ENCODE measurements at regions not wholly inside any gene's neighbourhood (a gene's known extent, or its start where the extent isn't known, plus 50 kb on each side); places are given as distances from the start of the nearest gene placed in this dataset.

- no peak overlapping the region for H3K4me3 ChIP-seq (ENCODE audit: low read depth, low read length)
- DNase-seq (ENCODE audit: low read depth): no peak
- no peak for TF ChIP-seq MYC (IDR thresholded peaks at IDR 0.05; ENCODE audit: low read depth, low read length)
- no peak for TF ChIP-seq POLR2A (IDR thresholded peaks at IDR 0.05; ENCODE audit: extremely low read depth, insufficient read length)
- TF ChIP-seq, protein P1, sequence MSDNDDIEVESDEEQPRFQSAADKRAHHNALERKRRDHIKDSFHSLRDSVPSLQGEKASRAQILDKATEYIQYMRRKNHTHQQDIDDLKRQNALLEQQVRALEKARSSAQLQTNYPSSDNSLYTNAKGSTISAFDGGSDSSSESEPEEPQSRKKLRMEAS (IDR thresholded peaks at IDR 0.05; ENCODE audit: low read depth, low read length): no peak
- no peak for TF ChIP-seq CTCF (IDR thresholded peaks at IDR 0.05; ENCODE audit: low read depth, low read length)
Observed at GRCh38 chr15:100820528-100820927, 59.1 kb upstream of the ALDH1A3 start.

- no peak overlapping the region for H3K4me3 ChIP-seq (ENCODE audit: low read depth, low read length)
- DNase-seq (ENCODE audit: low read depth): no peak
- TF ChIP-seq MYC (IDR thresholded peaks at IDR 0.05; ENCODE audit: low read depth, low read length) (no peak), POLR2A (IDR thresholded peaks at IDR 0.05; ENCODE audit: extremely low read depth, insufficient read length) (no peak), CTCF (IDR thresholded peaks at IDR 0.05; ENCODE audit: low read depth, low read length) (no peak)
- TF ChIP-seq, protein P1 (IDR thresholded peaks at IDR 0.05; ENCODE audit: low read depth, low read length): no peak
Observed at GRCh38 chr15:100821327-100821726, 58.3 kb upstream of the ALDH1A3 start.

- H3K4me3 ChIP-seq (ENCODE audit: low read depth, low read length): no peak overlapping the region
- no peak for DNase-seq (ENCODE audit: low read depth)
- no peak for TF ChIP-seq MYC (IDR thresholded peaks at IDR 0.05; ENCODE audit: low read depth, low read length)
- TF ChIP-seq, protein P1 (IDR thresholded peaks at IDR 0.05; ENCODE audit: low read depth, low read length): no peak
- TF ChIP-seq POLR2A (IDR thresholded peaks at IDR 0.05; ENCODE audit: extremely low read depth, insufficient read length): no peak
- no peak for TF ChIP-seq CTCF (IDR thresholded peaks at IDR 0.05; ENCODE audit: low read depth, low read length)
Observed at GRCh38 chr15:100824211-100824610, 55.4 kb upstream of the ALDH1A3 start.

DNA sequence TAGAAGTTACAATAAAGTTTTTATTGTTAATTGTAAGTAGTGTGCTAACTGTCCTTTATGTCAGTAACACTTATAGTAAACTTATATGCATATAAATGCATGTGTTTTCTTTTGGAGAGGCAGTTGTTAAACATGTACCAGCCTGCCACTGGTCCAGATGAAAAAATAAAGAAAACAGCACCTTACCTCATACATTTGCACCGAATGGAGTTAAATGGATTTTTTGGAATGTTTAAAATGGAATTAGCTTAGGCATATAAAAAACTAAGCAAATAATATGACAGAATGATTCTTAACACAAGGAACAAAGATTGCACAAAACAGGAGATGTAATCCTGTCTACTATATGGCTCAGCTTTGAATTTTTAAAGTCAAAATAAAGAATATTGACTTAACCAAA, 50.2 kb upstream of the ALDH1A3 start:
- DNase-seq (ENCODE audit: low read depth): no peak
- no peak for TF ChIP-seq MYC (IDR thresholded peaks at IDR 0.05; ENCODE audit: low read depth, low read length)
- no peak for TF ChIP-seq POLR2A (IDR thresholded peaks at IDR 0.05; ENCODE audit: extremely low read depth, insufficient read length)
- TF ChIP-seq CTCF (IDR thresholded peaks at IDR 0.05; ENCODE audit: low read depth, low read length): no peak
- TF ChIP-seq, protein P1 (IDR thresholded peaks at IDR 0.05; ENCODE audit: low read depth, low read length): no peak
- no peak overlapping the region for H3K4me3 ChIP-seq (ENCODE audit: low read depth, low read length)
